PC-9 (cell line): ENCODE measurements at regions not wholly inside any gene's neighbourhood (a gene's known extent, or its start where the extent isn't known, plus 50 kb on each side); places are given as distances from the start of the nearest gene placed in this dataset.

Experiments used
- CTCF ChIP-seq: fragments of 200-600 bp; sonication (generic); conservative IDR thresholded peaks from 2 replicates; pipeline ENCODE4 v1.6.1; 2017; ENCODE audit warnings: mixed run types, antibody characterized with exemption, mild to moderate bottlenecking, moderate library complexity
- EZH2 ChIP-seq: fragments of 200-600 bp; sonication (generic); IDR thresholded peaks from 2 replicates; pipeline ENCODE4 v1.8.0; 2017; ENCODE audit warnings: antibody characterized with exemption, low read depth

DNA sequence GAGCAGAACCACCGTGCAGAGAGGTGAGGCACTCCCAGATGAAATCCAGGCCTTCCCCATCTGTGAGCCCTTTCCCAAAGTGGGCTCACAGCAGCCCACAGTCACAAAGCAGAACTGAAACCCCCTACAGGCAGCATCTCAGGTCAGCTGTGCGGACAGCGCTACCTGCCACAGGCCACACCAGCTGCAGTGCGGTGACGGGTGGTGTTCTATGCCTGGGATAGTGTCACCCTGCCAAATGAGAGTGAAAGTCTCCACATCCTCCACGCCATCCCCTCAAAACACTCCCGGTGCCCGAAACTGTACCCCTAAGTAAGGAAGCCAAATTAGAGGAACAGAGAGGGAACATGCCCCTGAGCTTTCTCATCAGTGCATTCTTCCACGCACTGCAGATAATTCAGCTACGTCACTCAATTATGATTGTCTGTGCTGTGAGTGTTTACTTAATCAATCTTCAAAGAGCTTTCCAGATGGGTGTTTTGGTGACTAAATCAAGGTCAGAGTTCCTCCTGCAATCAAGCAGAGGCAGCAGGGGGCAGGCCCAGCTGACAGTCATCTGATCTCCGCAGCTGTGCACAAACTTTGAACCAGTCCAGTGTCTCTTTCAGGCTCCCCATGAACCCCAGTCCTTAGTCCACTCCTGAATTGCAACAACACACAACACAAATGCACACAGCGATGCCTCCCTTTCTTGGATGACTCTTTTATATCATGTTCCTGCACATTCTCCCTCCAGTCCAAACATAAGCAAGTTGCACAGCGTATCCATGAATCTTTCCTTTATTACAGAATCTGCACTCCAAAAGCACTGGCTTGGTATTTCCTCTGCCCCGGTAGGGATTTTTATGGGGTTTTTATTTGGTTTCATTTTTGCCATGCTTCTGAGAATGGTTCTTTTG is 150.0 kb downstream of the TOMM20 start:
- TF ChIP-seq CTCF (no peak), EZH2 (no peak)
